ENCODE measurements at regions not wholly inside any gene's neighbourhood (a gene's known extent, or its start where the extent isn't known, plus 50 kb on each side); places are given as distances from the start of the nearest gene placed in this dataset.

GRCh38 chr7:156124356-156124755 is 312.1 kb upstream of the SHH start:
- no peak for DNase-seq (ENCODE audit: low read depth)

- DNase-seq (ENCODE audit: low read depth) = no peak
Measured at GRCh38 chr7:156123362-156123761, 311.1 kb upstream of the SHH start.

- DNase-seq (ENCODE audit: low read depth) = no peak
Measured at GRCh38 chr7:156122752-156123354, 310.6 kb upstream of the SHH start.

GRCh38 chr7:156121956-156122355 is 309.7 kb upstream of the SHH start:
- DNase-seq (ENCODE audit: low read depth) = no peak

- no peak for DNase-seq (ENCODE audit: low read depth)
Measured at GRCh38 chr7:156121434-156121833, 309.2 kb upstream of the SHH start.

- DNase-seq (ENCODE audit: low read depth) = no peak
Measured at GRCh38 chr7:156120552-156120951, 308.3 kb upstream of the SHH start.

- no peak for DNase-seq (ENCODE audit: low read depth)
Measured at GRCh38 chr7:156119771-156120170, 307.5 kb upstream of the SHH start.

GRCh38 chr7:156118248-156118645 is 306.0 kb upstream of the SHH start:
- no peak for DNase-seq (ENCODE audit: low read depth)

- no peak for DNase-seq (ENCODE audit: low read depth)
Measured at GRCh38 chr7:156117542-156118247, 305.4 kb upstream of the SHH start.

- DNase-seq (ENCODE audit: low read depth) = no peak
Measured at GRCh38 chr7:156116514-156117215, 304.4 kb upstream of the SHH start.

GRCh38 chr7:156115582-156115981 is 303.3 kb upstream of the SHH start:
- DNase-seq (ENCODE audit: low read depth) = no peak

- no peak for DNase-seq (ENCODE audit: low read depth)
Measured at GRCh38 chr7:156113731-156114130, 301.5 kb upstream of the SHH start.

GRCh38 chr7:156109988-156110387 is 297.7 kb upstream of the SHH start:
- DNase-seq (ENCODE audit: low read depth) = no peak

GRCh38 chr7:156109076-156109475 is 296.8 kb upstream of the SHH start:
- DNase-seq (ENCODE audit: low read depth) = no peak

GRCh38 chr7:156107957-156108356 is 295.7 kb upstream of the SHH start:
- no peak for DNase-seq (ENCODE audit: low read depth)

GRCh38 chr7:156106107-156106426 is 293.8 kb upstream of the SHH start:
- DNase-seq (ENCODE audit: low read depth) = no peak

- DNase-seq (ENCODE audit: low read depth) = no peak
Measured at GRCh38 chr7:156105337-156106106, 293.3 kb upstream of the SHH start.

GRCh38 chr7:156104501-156105336 is 292.5 kb upstream of the SHH start:
- DNase-seq (ENCODE audit: low read depth) = no peak

GRCh38 chr7:156102267-156102666 is 290.0 kb upstream of the SHH start:
- DNase-seq (ENCODE audit: low read depth) = no peak

GRCh38 chr7:156101355-156101754 is 289.1 kb upstream of the SHH start:
- DNase-seq (ENCODE audit: low read depth) = no peak

- DNase-seq (ENCODE audit: low read depth) = no peak
Measured at GRCh38 chr7:156100086-156100485, 287.8 kb upstream of the SHH start.

GRCh38 chr7:156099085-156099484 is 286.8 kb upstream of the SHH start:
- no peak for DNase-seq (ENCODE audit: low read depth)
